GM12874 (cell line): ENCODE measurements at regions not wholly inside any gene's neighbourhood (a gene's known extent, or its start where the extent isn't known, plus 50 kb on each side); places are given as distances from the start of the nearest gene placed in this dataset.

Experiments
- TF ChIP-seq, protein P1 (sequence below): IDR thresholded peaks from 2 replicates; pipeline ENCODE4 v1.5.1; 2011; ENCODE audit warnings: low read depth, mild to moderate bottlenecking, control low read depth, low read length, moderate library complexity; ENCODE audit not compliant: insufficient read depth

DNA sequence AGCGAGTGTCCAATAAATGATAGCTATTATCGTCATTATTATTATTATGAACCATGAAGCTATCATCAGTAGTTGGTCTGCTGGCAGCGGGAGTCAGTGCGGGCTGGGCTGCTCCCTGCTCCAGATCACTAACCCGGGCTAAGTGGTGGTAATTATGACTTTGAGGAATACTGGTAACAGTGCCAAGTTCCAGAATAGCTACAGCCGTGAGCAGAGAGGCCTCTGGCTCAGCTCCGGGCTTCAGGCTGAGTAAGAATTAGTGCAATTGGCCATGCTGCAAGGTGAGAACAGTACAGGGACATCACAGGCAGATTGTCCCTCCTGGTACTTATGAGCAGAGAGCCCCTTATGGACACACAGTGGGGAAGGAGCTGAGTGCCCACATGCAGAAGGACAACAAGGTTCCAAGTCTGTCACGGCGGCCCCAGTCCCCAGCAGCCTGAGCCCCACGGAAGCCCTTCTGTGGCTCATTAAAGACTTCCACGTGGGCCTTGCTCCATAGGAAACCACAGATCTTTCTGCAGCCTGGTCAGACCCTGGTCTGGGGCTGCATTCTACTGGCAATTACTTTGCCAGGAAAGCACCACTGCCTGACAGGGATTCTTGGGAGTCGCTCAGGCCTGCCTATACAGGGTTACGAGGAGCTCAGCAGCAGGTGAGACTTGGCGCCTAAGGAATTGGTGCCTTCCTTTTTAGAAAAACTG is 235.1 kb downstream of the RRAGC start:
- TF ChIP-seq, protein P1, sequence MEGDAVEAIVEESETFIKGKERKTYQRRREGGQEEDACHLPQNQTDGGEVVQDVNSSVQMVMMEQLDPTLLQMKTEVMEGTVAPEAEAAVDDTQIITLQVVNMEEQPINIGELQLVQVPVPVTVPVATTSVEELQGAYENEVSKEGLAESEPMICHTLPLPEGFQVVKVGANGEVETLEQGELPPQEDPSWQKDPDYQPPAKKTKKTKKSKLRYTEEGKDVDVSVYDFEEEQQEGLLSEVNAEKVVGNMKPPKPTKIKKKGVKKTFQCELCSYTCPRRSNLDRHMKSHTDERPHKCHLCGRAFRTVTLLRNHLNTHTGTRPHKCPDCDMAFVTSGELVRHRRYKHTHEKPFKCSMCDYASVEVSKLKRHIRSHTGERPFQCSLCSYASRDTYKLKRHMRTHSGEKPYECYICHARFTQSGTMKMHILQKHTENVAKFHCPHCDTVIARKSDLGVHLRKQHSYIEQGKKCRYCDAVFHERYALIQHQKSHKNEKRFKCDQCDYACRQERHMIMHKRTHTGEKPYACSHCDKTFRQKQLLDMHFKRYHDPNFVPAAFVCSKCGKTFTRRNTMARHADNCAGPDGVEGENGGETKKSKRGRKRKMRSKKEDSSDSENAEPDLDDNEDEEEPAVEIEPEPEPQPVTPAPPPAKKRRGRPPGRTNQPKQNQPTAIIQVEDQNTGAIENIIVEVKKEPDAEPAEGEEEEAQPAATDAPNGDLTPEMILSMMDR: no peak

- TF ChIP-seq, protein P1: no peak
Observed at GRCh38 chr1:38623529-38623928, 236.0 kb downstream of the RRAGC start.

DNA sequence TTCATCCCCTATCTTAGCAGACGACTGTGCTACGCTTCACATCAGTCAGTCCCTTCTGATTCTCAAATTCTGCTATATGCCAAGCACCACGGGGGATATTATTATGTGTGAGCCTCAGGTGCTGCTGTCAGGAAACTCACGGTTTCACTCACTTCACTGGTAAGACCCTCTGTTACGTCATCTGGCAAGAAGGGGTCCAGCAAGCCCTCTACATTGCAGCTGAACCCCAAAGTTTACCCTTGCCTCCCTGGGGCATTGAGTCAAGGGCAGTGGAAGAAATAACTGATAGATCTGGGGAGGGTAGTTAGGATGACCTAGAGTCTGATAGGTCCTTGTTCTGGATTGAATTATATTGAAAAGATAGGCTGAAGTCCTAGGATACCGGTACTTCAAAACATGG is 237.4 kb downstream of the RRAGC start:
- TF ChIP-seq, protein P1: no peak

DNA sequence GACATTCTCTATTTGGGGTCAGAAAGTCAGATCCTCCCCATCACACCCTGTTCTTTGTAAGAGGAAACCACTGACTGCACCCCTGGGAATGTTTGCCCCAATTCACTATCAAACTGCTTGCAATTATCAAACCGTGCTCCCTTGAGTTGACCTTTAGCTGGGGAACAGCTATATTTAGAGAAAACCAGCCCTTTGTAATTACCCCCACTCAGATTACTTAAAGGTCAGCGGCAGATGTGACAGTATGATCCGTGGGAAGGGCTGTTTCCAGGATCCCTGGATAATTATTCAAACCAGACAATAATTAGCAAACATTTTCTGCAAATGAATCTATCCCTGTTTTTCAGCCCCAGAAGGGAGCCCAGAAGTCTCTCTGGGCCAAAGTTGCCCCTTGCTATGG is 242.7 kb downstream of the RRAGC start:
- TF ChIP-seq, protein P1: no peak

DNA sequence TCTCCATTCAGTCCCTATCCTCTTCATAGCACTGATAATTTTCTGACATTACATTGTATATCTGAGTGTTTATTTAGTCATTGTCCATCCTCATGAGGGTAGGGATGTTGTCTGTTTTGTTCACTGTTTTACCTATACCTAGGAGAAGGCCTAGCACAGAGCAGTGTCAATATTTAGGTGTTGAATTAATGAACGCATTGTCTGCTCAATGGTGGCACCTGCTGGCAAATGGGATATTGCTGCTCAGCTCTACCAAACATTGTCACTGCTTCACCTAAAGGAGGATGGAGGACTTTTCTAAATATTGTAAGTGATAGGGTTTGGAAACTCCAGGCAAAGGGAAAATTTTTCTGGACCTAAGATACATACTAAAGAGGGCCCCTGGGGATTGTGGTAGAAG is 243.9 kb downstream of the RRAGC start:
- TF ChIP-seq, protein P1: peak; percentile 22; the same call in 1 of the 2 replicates

DNA sequence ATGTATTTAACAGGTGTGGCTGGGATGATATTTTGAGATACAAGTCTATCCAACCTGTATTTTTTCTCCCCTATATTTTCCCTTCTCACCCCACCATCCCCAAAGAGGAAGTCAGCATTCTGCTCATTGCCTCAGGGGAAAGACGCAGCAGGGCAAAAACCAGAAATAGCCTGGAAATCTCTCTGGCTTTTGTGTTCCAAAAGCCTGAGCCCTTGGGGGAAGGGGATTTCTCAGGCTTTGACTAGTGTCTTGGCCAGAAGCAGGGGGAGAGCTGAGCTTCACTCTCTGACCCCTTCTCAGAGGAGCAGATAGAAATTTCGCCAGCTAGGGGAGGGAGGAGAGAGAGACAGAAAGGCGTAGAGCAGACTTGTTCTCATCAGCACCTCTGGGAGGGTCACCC is 244.7 kb downstream of the RRAGC start:
- TF ChIP-seq, protein P1: no peak

DNA sequence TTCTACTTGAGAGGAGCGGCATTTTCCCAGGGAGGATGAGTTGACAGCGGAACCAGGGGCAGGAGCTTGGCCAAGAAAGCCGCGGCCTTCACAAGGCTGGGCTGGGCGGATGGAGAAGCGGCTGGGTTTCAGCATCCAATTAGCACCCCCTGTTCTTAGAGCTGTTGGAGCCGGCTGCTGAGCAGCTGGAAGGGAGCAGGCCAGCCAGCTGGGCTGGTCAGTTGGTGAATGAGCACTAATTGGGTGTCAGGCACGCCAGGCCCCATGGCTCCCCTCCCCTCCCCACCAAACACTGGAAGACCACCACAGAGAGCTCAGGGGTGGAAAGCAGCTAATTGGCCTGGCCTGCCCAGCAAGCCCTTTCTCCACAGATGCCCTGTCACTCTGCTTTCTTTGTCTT is 245.6 kb downstream of the RRAGC start:
- TF ChIP-seq, protein P1: no peak

- TF ChIP-seq, protein P1: no peak
Observed at GRCh38 chr1:38612951-38613350, 246.6 kb downstream of the RRAGC start.
